HG02884 (cell line): ENCODE measurements at regions not wholly inside any gene's neighbourhood (a gene's known extent, or its start where the extent isn't known, plus 50 kb on each side); places are given as distances from the start of the nearest gene placed in this dataset.

Experiments
- ATAC-seq: cut with Tn5 transposase; IDR thresholded peaks from one replicate; pipeline ENCODE4 v1.9.1; 2021; ENCODE audit warnings: mild to moderate bottlenecking, moderate library complexity; ENCODE audit not compliant: unreplicated experiment

DNA sequence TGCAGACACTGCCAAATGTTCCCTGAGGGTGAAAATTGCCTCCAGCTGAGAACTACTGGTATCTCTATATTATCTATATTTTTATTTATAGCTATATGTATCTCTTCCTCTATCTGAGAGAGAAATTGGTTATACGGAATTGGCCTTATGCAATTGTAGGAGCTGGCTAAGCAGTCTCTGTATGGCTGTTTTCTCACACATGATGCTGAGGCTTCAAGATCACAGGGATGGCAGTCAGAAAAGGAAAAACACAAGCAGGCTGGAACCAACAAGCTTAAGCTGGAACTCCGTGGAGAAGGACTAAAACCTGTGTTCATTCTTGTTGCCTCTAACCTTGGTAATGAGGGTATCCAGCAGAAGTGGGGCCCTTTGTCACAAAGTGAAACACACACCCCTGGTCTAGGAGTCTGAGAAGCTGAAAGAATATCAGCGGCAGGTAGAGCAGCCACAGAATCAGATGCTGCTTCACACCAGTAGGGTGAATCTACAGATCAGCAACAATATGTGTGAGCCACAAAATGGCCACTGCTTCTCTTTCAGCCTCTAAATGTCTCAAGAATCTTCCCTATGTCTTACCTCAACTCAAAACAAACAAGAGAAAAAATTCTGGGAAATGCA lies 166.5 kb upstream of the PPP1R2C start:
- ATAC-seq = no peak

GRCh38 chrX:42946544-42947194 lies 168.7 kb upstream of the PPP1R2C start:
- no peak for ATAC-seq

- no peak for ATAC-seq
Observed at GRCh38 chrX:42948723-42949657, 171.0 kb upstream of the PPP1R2C start.

GRCh38 chrX:42951747-42952146 lies 173.8 kb upstream of the PPP1R2C start:
- no peak for ATAC-seq

DNA sequence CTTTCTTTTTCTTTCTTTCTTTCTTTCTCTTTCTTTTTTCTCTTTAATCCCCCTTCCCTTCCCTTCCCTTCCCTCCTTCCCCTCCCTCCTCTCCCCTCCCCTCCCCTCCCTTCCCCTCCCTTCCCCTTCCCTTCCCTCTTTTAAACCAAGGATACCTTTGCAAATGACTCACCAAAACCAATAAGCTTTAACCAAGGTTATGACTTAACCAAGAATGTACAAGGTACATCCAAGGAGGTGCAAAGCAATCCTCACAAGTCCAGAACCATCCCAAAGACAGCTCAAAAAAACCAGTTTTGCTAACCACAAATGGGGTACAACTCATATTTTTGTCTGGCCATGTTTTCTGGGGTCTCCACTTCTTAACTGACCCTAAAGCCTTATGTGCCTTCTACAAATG lies 174.7 kb upstream of the PPP1R2C start:
- no peak for ATAC-seq

GRCh38 chrX:42954880-42955279 lies 176.9 kb upstream of the PPP1R2C start:
- ATAC-seq = no peak

- peak; percentile 89 for ATAC-seq
Observed at GRCh38 chrX:42955349-42955748, 177.4 kb upstream of the PPP1R2C start.

DNA sequence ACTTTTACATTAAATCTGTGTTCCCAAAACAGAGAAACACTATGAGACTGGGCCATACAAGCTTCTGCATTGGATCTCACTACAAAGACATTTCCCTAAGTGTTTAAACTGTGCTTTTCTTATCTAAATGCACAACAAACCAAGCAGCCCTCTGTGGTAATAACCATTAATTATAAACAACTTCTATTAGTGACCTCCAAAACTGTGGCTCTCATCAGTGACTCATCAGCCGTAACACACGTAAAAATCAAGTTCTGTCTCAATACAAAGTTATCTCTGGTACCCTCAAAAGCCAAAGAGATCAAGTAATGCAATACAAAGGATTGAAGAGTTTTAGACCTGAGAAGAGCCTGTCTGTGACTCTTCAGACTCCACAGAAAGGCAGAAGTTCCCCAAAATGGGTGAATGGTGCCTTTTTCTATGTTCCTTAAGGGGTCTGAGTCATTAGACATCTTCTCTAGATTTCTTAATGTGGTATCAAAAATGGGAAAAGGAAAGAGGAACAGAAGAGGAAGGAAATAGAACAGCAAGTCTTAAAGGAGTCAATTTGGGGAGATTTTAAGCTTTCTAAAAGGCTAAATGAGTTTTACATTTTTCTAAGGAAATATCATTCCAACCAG lies 189.8 kb upstream of the PPP1R2C start:
- no peak for ATAC-seq

GRCh38 chrX:42973321-42973720 lies 195.4 kb upstream of the PPP1R2C start:
- no peak for ATAC-seq

GRCh38 chrX:42975906-42976305 lies 197.9 kb upstream of the PPP1R2C start:
- ATAC-seq = no peak

GRCh38 chrX:42976746-42977366 lies 198.9 kb upstream of the PPP1R2C start:
- no peak for ATAC-seq

DNA sequence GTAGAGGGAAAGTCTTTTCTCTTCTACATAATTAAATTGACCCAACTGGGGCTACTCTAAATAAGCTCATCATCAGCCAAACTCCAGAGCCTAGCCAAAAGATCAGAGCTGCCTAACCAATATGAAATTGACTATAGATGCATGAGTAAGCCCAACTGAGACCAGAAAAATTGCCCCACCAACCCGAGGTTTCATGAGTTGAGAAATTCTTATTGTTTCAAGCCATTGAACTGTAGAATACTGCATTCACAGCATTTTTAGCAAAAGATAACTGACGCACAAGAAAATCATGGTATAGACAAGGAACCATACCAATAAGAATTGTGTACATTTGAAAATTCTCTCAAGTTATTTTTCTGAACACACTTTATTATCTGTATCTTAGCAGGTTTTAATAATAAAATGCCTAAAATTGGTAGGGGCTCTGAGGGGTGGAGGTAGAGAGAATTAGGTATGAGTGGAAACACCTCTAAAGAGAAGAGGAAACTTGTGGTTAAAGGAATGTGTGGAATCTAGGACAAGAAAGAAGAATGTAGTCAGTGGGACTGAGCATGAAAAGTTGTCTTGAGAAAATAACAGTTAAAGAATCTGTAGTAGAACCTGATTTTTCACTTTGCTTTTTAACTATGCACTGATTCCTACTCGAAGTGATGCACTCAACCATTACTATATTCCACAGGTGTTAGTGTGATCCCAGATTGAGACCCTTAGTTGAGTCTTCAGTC lies 200.9 kb upstream of the PPP1R2C start:
- no peak for ATAC-seq

GRCh38 chrX:42988700-42989099 lies 210.7 kb upstream of the PPP1R2C start:
- no peak for ATAC-seq

GRCh38 chrX:42992199-42992943 lies 214.4 kb upstream of the PPP1R2C start:
- no peak for ATAC-seq

DNA sequence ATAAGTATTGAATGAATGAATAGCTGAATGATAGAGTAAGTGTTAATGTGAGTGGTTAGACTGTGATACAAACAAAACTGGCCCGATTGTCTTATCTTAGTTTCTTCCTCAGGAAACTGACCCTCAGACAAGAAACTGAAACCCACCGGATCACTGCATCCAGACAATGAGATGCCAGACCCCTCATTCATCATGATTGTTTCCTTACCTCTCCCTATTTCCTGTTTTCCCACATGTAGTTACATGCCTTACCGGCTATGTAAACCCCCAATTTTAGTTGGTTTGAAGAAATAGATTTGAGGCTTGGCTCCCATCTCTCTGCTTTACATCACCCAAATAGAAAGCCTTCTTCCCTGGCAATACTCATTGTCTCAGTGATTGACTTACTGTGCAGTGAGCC lies 218.9 kb upstream of the PPP1R2C start:
- ATAC-seq = no peak

DNA sequence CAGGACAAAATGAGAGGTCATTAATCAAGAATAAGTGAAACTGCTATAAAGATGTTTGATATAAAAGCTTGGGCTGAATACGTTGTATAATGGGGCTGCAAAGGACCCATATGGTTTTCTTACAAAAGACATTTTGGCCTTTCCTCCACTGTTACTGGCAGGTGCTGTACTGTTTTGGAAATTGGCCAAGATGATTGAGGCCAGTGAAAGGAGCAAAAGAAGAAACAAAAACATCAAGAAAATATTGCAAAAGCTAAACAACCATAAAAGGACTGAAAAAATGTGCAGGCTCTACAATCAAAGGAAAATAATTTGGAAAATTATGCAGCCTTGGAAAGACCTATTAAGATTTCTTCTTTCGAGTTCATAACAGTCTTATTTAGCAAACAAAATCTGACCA lies 222.2 kb upstream of the PPP1R2C start:
- ATAC-seq = no peak

- peak; percentile 78 for ATAC-seq
Observed at GRCh38 chrX:43002526-43003203, 224.7 kb upstream of the PPP1R2C start.

- ATAC-seq = peak; percentile 24
Observed at GRCh38 chrX:43003204-43003565, 225.2 kb upstream of the PPP1R2C start.

- ATAC-seq = no peak
Observed at GRCh38 chrX:43003939-43004338, 226.0 kb upstream of the PPP1R2C start.
